PC-3 (cell line): ENCODE measurements at regions not wholly inside any gene's neighbourhood (a gene's known extent, or its start where the extent isn't known, plus 50 kb on each side); places are given as distances from the start of the nearest gene placed in this dataset.

ENCODE experiments used
- ATAC-seq: fragments of 200-7000 bp; cut with Tn5 transposase; 2 replicates; pipeline ENCODE4 v1.9.1; 2020; ENCODE audit warnings: mild to moderate bottlenecking, moderate library complexity
- BruUV-seq: library from RNA; stranded (reverse); fragments of 400-500 nt; replicated peaks from 2 replicates; lab custom pipeline; 2021; lab: Mats Ljungman, UMichigan
- CTCF ChIA-PET: fragments of 300-600 bp; sonication (Branson Sonifier 250); formaldehyde crosslinking; loops from one replicate; lab custom pipeline; 2022; ENCODE audit warnings: antibody characterized with exemption; lab: Charles Lee
- POLR2A ChIA-PET: fragments of 300-600 bp; sonication (Branson Sonifier 250); formaldehyde crosslinking; loops from one replicate; lab custom pipeline; 2022; ENCODE audit warnings: antibody characterized with exemption; ENCODE audit not compliant: unreplicated experiment; lab: Charles Lee
- DNase-seq: peaks from one replicate; pipeline ENCODE4 v3.0.0-alpha.2; 2015
- H2AFZ ChIP-seq: fragments of 300-600 bp; sonication (generic); 2 replicates; pipeline ENCODE4 v1.6.0; 2016; ENCODE audit warnings: antibody characterized with exemption, low read length
- H3F3A ChIP-seq: fragments of 300-600 bp; sonication (generic); one replicate; pipeline ENCODE4 v1.6.0; 2017; ENCODE audit warnings: antibody characterized with exemption, low read length, control low read depth, mild to moderate bottlenecking; ENCODE audit not compliant: unreplicated experiment
- H3K27ac ChIP-seq: fragments of 300-600 bp; sonication (generic); 2 replicates; pipeline ENCODE4 v1.5.1; 2016; ENCODE audit warnings: mild to moderate bottlenecking, low read length
- H3K27me3 ChIP-seq: fragments of 300-600 bp; sonication (generic); 2 replicates; pipeline ENCODE4 v1.6.1; 2016; ENCODE audit warnings: low read length, mixed read lengths
- H3K36me3 ChIP-seq: fragments of 300-600 bp; sonication (generic); 2 replicates; pipeline ENCODE4 v1.6.1; 2016; ENCODE audit warnings: low read depth, mixed run types, low read length, mixed read lengths
- H3K4me1 ChIP-seq: fragments of 300-600 bp; sonication (generic); 2 replicates; pipeline ENCODE4 v1.5.1; 2016; ENCODE audit warnings: low read length; ENCODE audit not compliant: insufficient read depth
- H3K4me2 ChIP-seq: fragments of 300-600 bp; sonication (generic); 2 replicates; pipeline ENCODE4 v1.6.0; 2016; ENCODE audit warnings: low read length
- H3K4me3 ChIP-seq: fragments of 300-600 bp; sonication (generic); 2 replicates; pipeline ENCODE4 v1.5.1; 2016; ENCODE audit warnings: mild to moderate bottlenecking, low read length, mixed read lengths
- H3K79me2 ChIP-seq: fragments of 300-600 bp; sonication (generic); 2 replicates; pipeline ENCODE4 v1.6.1; 2017; ENCODE audit warnings: low read length, mixed read lengths
- H3K9ac ChIP-seq: fragments of 300-600 bp; sonication (generic); 2 replicates; pipeline ENCODE4 v1.6.0; 2016; ENCODE audit warnings: mild to moderate bottlenecking, low read length
- H3K9me2 ChIP-seq: fragments of 300-600 bp; sonication (generic); replicated peaks from 2 replicates; pipeline ENCODE4 v1.6.1; 2016; ENCODE audit warnings: mixed run types, low read length, mixed read lengths
- H3K9me3 ChIP-seq: fragments of 300-600 bp; sonication (generic); 2 replicates; pipeline ENCODE4 v1.6.1; 2016; ENCODE audit warnings: low read length, mixed read lengths
- H4K20me1 ChIP-seq: fragments of 300-600 bp; sonication (generic); 2 replicates; pipeline ENCODE4 v1.6.1; 2016; ENCODE audit warnings: low read length, mixed read lengths
- EZH2 ChIP-seq: fragments of 300-600 bp; sonication (generic); IDR thresholded peaks from one replicate; pipeline ENCODE4 v1.6.1; 2017; ENCODE audit warnings: antibody characterized with exemption, mild to moderate bottlenecking, low read length; ENCODE audit not compliant: unreplicated experiment
- EZH2phosphoT487 ChIP-seq: fragments of 300-600 bp; sonication (generic); IDR thresholded peaks from 2 replicates; pipeline ENCODE4 v1.6.1; 2018; ENCODE audit warnings: mild to moderate bottlenecking, antibody characterized with exemption, low read length, borderline replicate concordance
- intact Hi-C: fragments of 100-400 bp; cut with micrococcal nuclease; formaldehyde crosslinking; loops from 2 replicates; pipeline ENCODE4 v1.9.0; 2023
- TF ChIP-seq, protein P1 (sequence below): fragments of 300-600 bp; sonication (generic); conservative IDR thresholded peaks from 2 replicates; pipeline ENCODE4 v1.5.1; 2017; ENCODE audit warnings: antibody characterized with exemption, low read depth, mild to moderate bottlenecking, low read length

DNA sequence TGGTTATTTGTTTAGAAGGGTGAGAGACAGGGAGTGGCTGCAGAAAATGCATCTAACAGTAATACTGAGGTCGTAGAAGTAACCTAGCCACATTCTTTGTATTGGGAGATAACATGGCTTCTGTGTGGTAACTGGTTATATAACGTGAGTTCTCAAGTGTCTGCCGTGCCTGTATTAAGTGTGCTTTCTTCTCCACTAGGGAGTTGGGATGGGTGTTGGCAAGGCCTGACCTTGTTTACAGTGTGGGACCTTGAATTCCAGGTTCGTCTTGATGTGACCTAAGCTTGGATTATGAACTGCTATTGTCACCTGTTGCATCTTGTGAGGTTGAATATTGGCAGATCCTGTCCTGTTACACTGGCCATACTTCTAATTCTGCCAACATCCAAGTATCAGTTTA is 145.3 kb upstream of the NAMPT start:
- no peak for ATAC-seq
- no peaks in the 10 kb centered on the region for H3K27me3 ChIP-seq
- TF ChIP-seq EZH2phosphoT487 (no peak), EZH2 (no peak)
- TF ChIP-seq, protein P1, sequence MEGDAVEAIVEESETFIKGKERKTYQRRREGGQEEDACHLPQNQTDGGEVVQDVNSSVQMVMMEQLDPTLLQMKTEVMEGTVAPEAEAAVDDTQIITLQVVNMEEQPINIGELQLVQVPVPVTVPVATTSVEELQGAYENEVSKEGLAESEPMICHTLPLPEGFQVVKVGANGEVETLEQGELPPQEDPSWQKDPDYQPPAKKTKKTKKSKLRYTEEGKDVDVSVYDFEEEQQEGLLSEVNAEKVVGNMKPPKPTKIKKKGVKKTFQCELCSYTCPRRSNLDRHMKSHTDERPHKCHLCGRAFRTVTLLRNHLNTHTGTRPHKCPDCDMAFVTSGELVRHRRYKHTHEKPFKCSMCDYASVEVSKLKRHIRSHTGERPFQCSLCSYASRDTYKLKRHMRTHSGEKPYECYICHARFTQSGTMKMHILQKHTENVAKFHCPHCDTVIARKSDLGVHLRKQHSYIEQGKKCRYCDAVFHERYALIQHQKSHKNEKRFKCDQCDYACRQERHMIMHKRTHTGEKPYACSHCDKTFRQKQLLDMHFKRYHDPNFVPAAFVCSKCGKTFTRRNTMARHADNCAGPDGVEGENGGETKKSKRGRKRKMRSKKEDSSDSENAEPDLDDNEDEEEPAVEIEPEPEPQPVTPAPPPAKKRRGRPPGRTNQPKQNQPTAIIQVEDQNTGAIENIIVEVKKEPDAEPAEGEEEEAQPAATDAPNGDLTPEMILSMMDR = no peak
- no peak for DNase-seq
- H3K4me1 ChIP-seq = peaks cover 6% of the 10 kb centered on the region
- no peak overlapping the region for H3K4me3 ChIP-seq
- no peaks in the 10 kb centered on the region; the same call in 1 of the 2 replicates for H3K36me3 ChIP-seq
- no TSS peak for BruUV-seq
- no peak overlapping the region for H2AFZ ChIP-seq
- no peak overlapping the region for H3K9ac ChIP-seq
- H3K4me2 ChIP-seq = no peak overlapping the region
- H3K9me2 ChIP-seq = no peaks in the 10 kb centered on the region
- H3K9me3 ChIP-seq = no peaks in the 10 kb centered on the region
- CTCF ChIA-PET = no interaction called here
- intact Hi-C loops = no loop called here
- no peaks in the 10 kb centered on the region for H3F3A ChIP-seq
- no peaks in the 10 kb centered on the region for H3K79me2 ChIP-seq
- H3K27ac ChIP-seq = no peak overlapping the region
- POLR2A ChIA-PET = interaction anchor here (0.6 kb wide), 1 partner anchor 37 kb away, joined by 3 read pairs; no protein-coding TSS in a partner anchor
- H4K20me1 ChIP-seq = no peaks in the 10 kb centered on the region

DNA sequence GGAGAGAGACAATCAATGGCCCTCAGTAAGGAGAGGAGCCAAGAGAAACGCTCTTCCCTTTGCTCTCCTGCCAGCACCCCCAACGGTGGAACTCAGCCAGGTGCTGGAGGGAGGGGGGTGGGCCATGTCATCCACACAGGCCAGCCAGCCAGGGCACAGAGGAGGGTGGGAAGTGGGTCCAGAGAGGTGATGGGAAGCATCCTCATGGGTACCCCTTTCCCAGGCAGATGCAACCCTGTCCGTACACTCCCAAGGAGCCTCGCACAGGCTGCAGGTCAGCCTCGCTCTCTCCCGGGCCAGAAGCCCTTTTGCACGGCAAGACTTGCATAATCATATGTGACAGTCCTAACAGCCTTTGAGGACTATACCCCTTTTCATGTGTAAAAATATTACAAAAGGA is 142.0 kb upstream of the NAMPT start:
- no peak overlapping the region for H3K27ac ChIP-seq
- no peaks in the 10 kb centered on the region for H3F3A ChIP-seq
- ATAC-seq = no peak
- H2AFZ ChIP-seq = no peak overlapping the region
- H3K9me2 ChIP-seq = no peaks in the 10 kb centered on the region
- no TSS peak for BruUV-seq
- TF ChIP-seq, protein P1 = no peak
- TF ChIP-seq EZH2 (no peak), EZH2phosphoT487 (no peak)
- no peaks in the 10 kb centered on the region; the same call in 1 of the 2 replicates for H3K36me3 ChIP-seq
- POLR2A ChIA-PET = no interaction called here
- H3K27me3 ChIP-seq = no peaks in the 10 kb centered on the region
- no peak overlapping the region for H3K4me3 ChIP-seq
- H3K9me3 ChIP-seq = no peaks in the 10 kb centered on the region
- no peak for DNase-seq
- CTCF ChIA-PET = no interaction called here
- intact Hi-C loops = no loop called here
- H3K9ac ChIP-seq = no peak overlapping the region
- no peak overlapping the region for H3K4me2 ChIP-seq
- H4K20me1 ChIP-seq = no peaks in the 10 kb centered on the region
- H3K79me2 ChIP-seq = no peaks in the 10 kb centered on the region
- H3K4me1 ChIP-seq = peaks cover 10% of the 10 kb centered on the region

DNA sequence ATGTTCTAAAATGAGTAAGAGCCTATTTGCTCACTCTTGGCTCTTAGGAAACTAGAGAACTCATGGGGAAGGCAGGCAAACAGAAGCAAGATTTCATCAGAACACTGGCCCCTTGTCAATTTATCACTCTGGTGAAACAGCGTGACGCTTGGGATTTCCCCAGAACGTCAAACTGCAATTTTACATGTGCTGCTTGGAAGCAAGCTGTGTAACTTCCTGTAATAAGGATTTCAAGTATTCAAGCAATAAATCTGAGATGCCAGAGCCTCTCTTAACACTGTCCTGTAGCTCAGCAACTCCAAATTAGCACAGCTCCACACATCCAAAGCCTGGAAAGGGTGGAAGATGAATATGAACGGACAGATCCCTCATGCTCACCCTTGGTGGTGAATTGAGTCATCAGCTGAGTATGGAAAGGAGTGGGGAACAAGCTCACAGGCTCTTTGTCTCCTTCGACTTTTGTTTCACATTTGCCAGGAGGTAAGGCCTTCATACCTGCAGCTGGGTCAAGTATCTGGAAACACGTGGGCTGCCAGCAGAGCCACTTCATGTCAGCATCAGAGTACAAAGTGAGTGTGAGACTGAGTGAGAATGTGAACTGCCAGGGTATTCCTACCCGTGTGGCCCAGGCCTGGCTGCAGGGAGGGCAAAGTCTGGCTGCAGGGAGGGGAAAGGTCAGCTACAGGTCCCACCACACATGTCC is 140.4 kb upstream of the NAMPT start:
- H2AFZ ChIP-seq = peak overlapping the region; percentile 29; the same call in 1 of the 2 replicates
- no peaks in the 10 kb centered on the region for H3F3A ChIP-seq
- H3K9me2 ChIP-seq = no peaks in the 10 kb centered on the region
- no peaks in the 10 kb centered on the region for H3K79me2 ChIP-seq
- no peaks in the 10 kb centered on the region for H4K20me1 ChIP-seq
- ChIA-PET POLR2A (interaction anchor here (0.5 to 1.5 kb wide), 3 partner anchors 140 to 741 kb away, joined by 5 to 8 read pairs (median 7); partner anchors contain the start of gene NAMPT), CTCF (interaction anchor here (0.6 to 1.5 kb wide), 3 partner anchors 37 to 248 kb away, joined by 3 to 7 read pairs (median 4); no protein-coding TSS in a partner anchor)
- no peaks in the 10 kb centered on the region for H3K27me3 ChIP-seq
- intact Hi-C loops = no loop called here
- ATAC-seq (peak; percentile 63), DNase-seq (peak; percentile 72)
- no peaks in the 10 kb centered on the region for H3K36me3 ChIP-seq
- no TSS peak for BruUV-seq
- TF ChIP-seq, protein P1 = no peak
- no peak for TF ChIP-seq EZH2phosphoT487
- TF ChIP-seq EZH2 = no peak
- H3K27ac ChIP-seq = peak overlapping the region; percentile 58
- H3K9me3 ChIP-seq = no peaks in the 10 kb centered on the region
- no peak overlapping the region for H3K4me3 ChIP-seq
- peaks cover 10% of the 10 kb centered on the region for H3K4me1 ChIP-seq
- peak overlapping the region; percentile 29; the same call in 1 of the 2 replicates for H3K4me2 ChIP-seq
- H3K9ac ChIP-seq = peak overlapping the region; percentile 12; the same call in 1 of the 2 replicates
